Osteocyte (in vitro differentiated cells): ENCODE measurements at regions not wholly inside any gene's neighbourhood (a gene's known extent, or its start where the extent isn't known, plus 50 kb on each side); places are given as distances from the start of the nearest gene placed in this dataset.

Experiments
- DNase-seq: peaks from one replicate; pipeline ENCODE4 v3.0.0; 2021; ENCODE audit warnings: mixed read lengths; ENCODE audit not compliant: unreplicated experiment; ENCODE audit errors: extremely low spot score
- H3K27ac Mint-ChIP-seq: one replicate; pipeline ENCODE4 v1.8.0; 2021; ENCODE audit warnings: mild to moderate bottlenecking, mixed read lengths; ENCODE audit not compliant: unreplicated experiment
- H3K27me3 Mint-ChIP-seq: one replicate; pipeline ENCODE4 v1.8.0; 2021; ENCODE audit warnings: mixed read lengths; ENCODE audit not compliant: unreplicated experiment
- H3K36me3 Mint-ChIP-seq: one replicate; pipeline ENCODE4 v1.8.0; 2021; ENCODE audit warnings: mixed read lengths; ENCODE audit not compliant: unreplicated experiment
- H3K4me1 Mint-ChIP-seq: one replicate; pipeline ENCODE4 v1.8.0; 2021; ENCODE audit warnings: mixed read lengths; ENCODE audit not compliant: unreplicated experiment
- H3K4me3 Mint-ChIP-seq: one replicate; pipeline ENCODE4 v1.8.0; 2021; ENCODE audit warnings: mild to moderate bottlenecking, moderate library complexity, mixed read lengths; ENCODE audit not compliant: unreplicated experiment
- H3K9me3 Mint-ChIP-seq: one replicate; pipeline ENCODE4 v1.8.0; 2021; ENCODE audit warnings: mixed read lengths; ENCODE audit not compliant: unreplicated experiment
- TF ChIP-seq, protein P1 (sequence below): fragments of 200-600 bp; sonication (generic); IDR thresholded peaks from 2 replicates; pipeline ENCODE4 v1.5.0; 2021; ENCODE audit warnings: antibody characterized with exemption, mild to moderate bottlenecking, moderate library complexity

DNA sequence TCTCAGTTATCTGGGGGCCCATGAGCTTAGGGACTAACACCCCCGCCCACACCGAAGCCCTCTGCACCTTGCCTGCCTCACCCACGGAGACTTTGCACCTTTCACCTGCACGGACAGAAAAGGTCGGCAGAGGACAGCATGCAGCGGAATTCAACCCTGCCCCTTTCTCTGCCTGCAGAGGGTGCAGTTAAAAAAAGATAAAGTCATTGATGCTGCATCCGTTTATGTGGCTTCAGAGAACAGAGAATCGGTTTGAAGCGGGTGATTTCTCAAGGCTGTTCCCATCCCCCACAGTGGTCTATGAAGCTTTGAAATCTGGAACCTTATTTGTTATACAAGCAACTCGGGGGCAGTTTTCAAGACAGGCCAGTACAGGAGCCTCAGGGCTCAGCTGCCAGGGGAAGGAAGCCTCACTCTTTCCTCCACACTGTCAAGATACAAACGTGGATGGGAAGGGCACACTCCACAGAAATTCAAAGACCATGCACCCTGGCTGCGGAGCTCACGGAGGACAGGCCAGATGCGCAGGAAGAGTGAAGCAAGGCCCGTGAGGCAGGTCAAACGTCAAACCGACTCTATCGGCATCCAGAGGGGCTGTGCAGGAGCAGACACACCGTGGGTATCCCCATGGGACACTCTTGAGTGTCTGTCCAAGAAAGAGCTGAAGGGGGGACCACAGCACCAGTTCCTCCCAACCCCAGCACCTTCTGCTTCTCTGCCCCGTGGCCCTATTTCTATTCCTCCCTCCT is 66.3 kb downstream of the INSIG1 start:
- H3K9me3 Mint-ChIP-seq: no peaks in the 10 kb centered on the region
- H3K4me1 Mint-ChIP-seq: no peaks in the 10 kb centered on the region
- no peaks in the 10 kb centered on the region for H3K36me3 Mint-ChIP-seq
- no peak overlapping the region for H3K27ac Mint-ChIP-seq
- TF ChIP-seq, protein P1, sequence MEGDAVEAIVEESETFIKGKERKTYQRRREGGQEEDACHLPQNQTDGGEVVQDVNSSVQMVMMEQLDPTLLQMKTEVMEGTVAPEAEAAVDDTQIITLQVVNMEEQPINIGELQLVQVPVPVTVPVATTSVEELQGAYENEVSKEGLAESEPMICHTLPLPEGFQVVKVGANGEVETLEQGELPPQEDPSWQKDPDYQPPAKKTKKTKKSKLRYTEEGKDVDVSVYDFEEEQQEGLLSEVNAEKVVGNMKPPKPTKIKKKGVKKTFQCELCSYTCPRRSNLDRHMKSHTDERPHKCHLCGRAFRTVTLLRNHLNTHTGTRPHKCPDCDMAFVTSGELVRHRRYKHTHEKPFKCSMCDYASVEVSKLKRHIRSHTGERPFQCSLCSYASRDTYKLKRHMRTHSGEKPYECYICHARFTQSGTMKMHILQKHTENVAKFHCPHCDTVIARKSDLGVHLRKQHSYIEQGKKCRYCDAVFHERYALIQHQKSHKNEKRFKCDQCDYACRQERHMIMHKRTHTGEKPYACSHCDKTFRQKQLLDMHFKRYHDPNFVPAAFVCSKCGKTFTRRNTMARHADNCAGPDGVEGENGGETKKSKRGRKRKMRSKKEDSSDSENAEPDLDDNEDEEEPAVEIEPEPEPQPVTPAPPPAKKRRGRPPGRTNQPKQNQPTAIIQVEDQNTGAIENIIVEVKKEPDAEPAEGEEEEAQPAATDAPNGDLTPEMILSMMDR: no peak
- H3K4me3 Mint-ChIP-seq: no peak overlapping the region
- H3K27me3 Mint-ChIP-seq: peaks cover 52% of the 10 kb centered on the region
- DNase-seq: no peak

DNA sequence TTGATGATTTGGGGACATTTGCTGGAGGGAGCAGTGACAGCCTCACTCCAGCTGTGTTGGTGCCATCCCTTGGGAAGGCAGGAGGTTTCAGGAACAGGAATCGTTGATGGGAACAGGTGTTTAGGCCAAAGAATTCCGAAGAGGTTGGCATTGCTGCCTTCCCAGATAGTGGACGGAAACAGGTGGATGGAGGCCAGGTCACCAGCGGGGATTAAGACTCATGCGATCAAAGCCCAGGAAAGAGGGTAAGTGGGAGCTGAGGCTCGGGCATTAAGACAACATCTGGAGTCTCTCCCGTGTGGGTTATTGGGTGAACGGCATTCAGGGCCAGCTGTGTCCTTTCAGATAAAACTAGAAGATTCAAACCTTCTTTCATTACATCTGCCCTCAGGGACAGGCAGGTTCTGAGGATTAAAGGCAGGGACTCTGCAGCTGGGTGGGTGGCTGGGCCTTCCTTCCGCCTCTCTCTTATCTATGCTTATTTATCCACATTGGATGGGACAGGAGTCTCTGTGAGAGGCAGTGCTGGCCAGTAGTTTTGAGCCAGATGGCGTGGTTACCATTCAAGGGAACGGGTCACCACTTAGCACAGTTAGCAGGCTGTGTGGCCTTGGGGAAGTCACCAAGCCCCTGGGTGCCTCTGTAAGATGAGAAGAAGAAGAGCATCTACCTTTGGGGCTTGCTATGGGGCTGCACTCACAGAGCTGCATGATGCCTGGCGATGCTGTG is 67.6 kb downstream of the INSIG1 start:
- Mint-ChIP-seq H3K4me3 (no peak overlapping the region), H3K4me1 (no peaks in the 10 kb centered on the region), H3K27ac (no peak overlapping the region), H3K36me3 (no peaks in the 10 kb centered on the region), H3K27me3 (peaks cover 58% of the 10 kb centered on the region), H3K9me3 (no peaks in the 10 kb centered on the region)
- DNase-seq: no peak
- TF ChIP-seq, protein P1: no peak

GRCh38 chr7:155368894-155369600 is 71.4 kb downstream of the INSIG1 start:
- Mint-ChIP-seq H3K9me3 (no peaks in the 10 kb centered on the region), H3K4me3 (no peak overlapping the region), H3K4me1 (peaks cover 12% of the 10 kb centered on the region), H3K27ac (no peak overlapping the region), H3K27me3 (peaks cover 56% of the 10 kb centered on the region), H3K36me3 (peaks cover 3% of the 10 kb centered on the region)
- TF ChIP-seq, protein P1: no peak
- DNase-seq: no peak

DNA sequence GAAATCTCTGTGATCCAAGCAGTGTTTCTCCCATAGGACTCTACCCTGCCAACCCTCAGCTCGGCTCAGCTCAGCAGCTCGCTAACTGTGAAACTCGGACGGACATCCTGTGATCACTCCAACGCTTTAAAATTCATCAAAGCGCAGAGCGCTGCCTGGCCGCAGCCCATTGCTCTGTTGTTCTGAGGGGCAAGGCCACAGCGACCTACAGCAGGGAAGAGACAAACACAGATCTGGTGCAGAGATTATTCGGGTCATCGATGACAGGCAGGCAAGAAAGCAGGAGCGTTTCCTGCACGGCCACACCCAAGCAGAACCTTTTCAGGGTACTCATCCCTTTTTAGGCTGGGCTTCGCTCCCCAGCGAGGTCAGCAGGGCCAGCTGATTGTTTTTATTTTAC is 72.1 kb downstream of the INSIG1 start:
- TF ChIP-seq, protein P1: no peak
- peaks cover 53% of the 10 kb centered on the region for H3K27me3 Mint-ChIP-seq

More for the DNA sequence above, 72.1 kb downstream of the INSIG1 start:
- Mint-ChIP-seq H3K4me3 (no peak overlapping the region), H3K36me3 (peaks cover 3% of the 10 kb centered on the region), H3K4me1 (peaks cover 15% of the 10 kb centered on the region), H3K9me3 (no peaks in the 10 kb centered on the region), H3K27ac (no peak overlapping the region)
- DNase-seq: no peak
